Natural killer cell (primary cell): ENCODE measurements at regions not wholly inside any gene's neighbourhood (a gene's known extent, or its start where the extent isn't known, plus 50 kb on each side); places are given as distances from the start of the nearest gene placed in this dataset.

ENCODE experiments used
- ATAC-seq, 3 donors: fragments of 150-1000 bp in 2 of 3; fragments of 200-7000 bp in 1 of 3; cut with Tn5 transposase; 1 replicate in 1 of 3; 2 replicates in 2 of 3; pipeline ENCODE4 v1.10.0; 2021; ENCODE audit warnings: mild to moderate bottlenecking in 2 of 3, moderate library complexity in 2 of 3
- DNase-seq, 2 donors: peaks; one replicate each; pipeline versions ENCODE4 v3.0.0 to v3.0.0-alpha.2; 2013 to 2021; ENCODE audit warnings: mixed read lengths in 1 of 2
- H3K27ac ChIP-seq: one replicate; pipeline ENCODE4 v1.5.1; 2013; ENCODE audit warnings: mild to moderate bottlenecking, low read length
- H3K27me3 ChIP-seq: one replicate; pipeline ENCODE4 v1.6.1; 2013; ENCODE audit warnings: low read length; ENCODE audit not compliant: control insufficient read depth, insufficient read depth
- H3K36me3 ChIP-seq: one replicate; pipeline ENCODE4 v1.6.1; 2013; ENCODE audit warnings: low read length; ENCODE audit not compliant: control insufficient read depth, insufficient read depth
- H3K4me1 ChIP-seq: one replicate; pipeline ENCODE4 v1.6.1; 2013; ENCODE audit warnings: low read length; ENCODE audit not compliant: control insufficient read depth, insufficient read depth
- H3K4me3 ChIP-seq: one replicate; pipeline ENCODE4 v1.5.1; 2013; ENCODE audit warnings: low read length
- H3K9me3 ChIP-seq: one replicate; pipeline ENCODE4 v1.6.1; 2013; ENCODE audit warnings: low read length; ENCODE audit not compliant: control insufficient read depth, insufficient read depth
- H3K27ac Mint-ChIP-seq, 2 donors: one replicate each; pipeline ENCODE4 v1.8.0; 2022; ENCODE audit warnings: mild to moderate bottlenecking in 2 of 2, mixed read lengths in 2 of 2, moderate library complexity in 1 of 2
- H3K27me3 Mint-ChIP-seq, 2 donors: one replicate each; pipeline ENCODE4 v1.8.0; 2022; ENCODE audit warnings: low read depth in 2 of 2, mixed read lengths in 2 of 2
- H3K36me3 Mint-ChIP-seq: one replicate; pipeline ENCODE4 v1.8.0; 2022; ENCODE audit warnings: mixed read lengths
- H3K4me1 Mint-ChIP-seq, 2 donors: one replicate each; pipeline ENCODE4 v1.8.0; 2022; ENCODE audit warnings: mixed read lengths in 2 of 2
- H3K4me3 Mint-ChIP-seq: one replicate; pipeline ENCODE4 v1.8.0; 2022; ENCODE audit warnings: mild to moderate bottlenecking, moderate library complexity, mixed read lengths
- H3K9me3 Mint-ChIP-seq, 2 donors: one replicate each; pipeline ENCODE4 v1.8.0; 2022; ENCODE audit warnings: mixed read lengths in 2 of 2
- WGBS: methylation state at CpG from one replicate; pipeline ENCODE4 v1.1.7; 2013; ENCODE audit warnings: missing lambda C conversion rate; ENCODE audit not compliant: insufficient coverage; 5-methylcytosine and 5-hydroxymethylcytosine counted together
- intact Hi-C: fragments of 100-400 bp; cut with micrococcal nuclease; formaldehyde crosslinking; loops from one replicate; pipeline ENCODE4 v1.14.2; 2022
- TF ChIP-seq, protein P1 (sequence below): fragments of 200-600 bp; IDR thresholded peaks from one replicate; pipeline ENCODE4 v1.8.0; 2022; ENCODE audit warnings: antibody characterized with exemption

- H3K27me3 Mint-ChIP-seq, result peaks cover 3 to 10% of the 10 kb centered on the region in 2 donors
- Histone ChIP-seq H3K9me3 (no peaks in the 10 kb centered on the region), H3K4me3 (no peak overlapping the region), H3K27me3 (no peaks in the 10 kb centered on the region), H3K27ac (no peak overlapping the region), H3K36me3 (no peaks in the 10 kb centered on the region), H3K4me1 (no peaks in the 10 kb centered on the region)
- WGBS, result 79% methylated on average over 1 of the region's 1 CpG
- H3K4me3 Mint-ChIP-seq, result no peak overlapping the region
- no peaks in the 10 kb centered on the region for H3K9me3 Mint-ChIP-seq
- no peak for DNase-seq
- no peaks in the 10 kb centered on the region for H3K36me3 Mint-ChIP-seq
- no peaks in the 10 kb centered on the region for H3K4me1 Mint-ChIP-seq
- no peak overlapping the region for H3K27ac Mint-ChIP-seq
- no peak for ATAC-seq
- TF ChIP-seq, protein P1, sequence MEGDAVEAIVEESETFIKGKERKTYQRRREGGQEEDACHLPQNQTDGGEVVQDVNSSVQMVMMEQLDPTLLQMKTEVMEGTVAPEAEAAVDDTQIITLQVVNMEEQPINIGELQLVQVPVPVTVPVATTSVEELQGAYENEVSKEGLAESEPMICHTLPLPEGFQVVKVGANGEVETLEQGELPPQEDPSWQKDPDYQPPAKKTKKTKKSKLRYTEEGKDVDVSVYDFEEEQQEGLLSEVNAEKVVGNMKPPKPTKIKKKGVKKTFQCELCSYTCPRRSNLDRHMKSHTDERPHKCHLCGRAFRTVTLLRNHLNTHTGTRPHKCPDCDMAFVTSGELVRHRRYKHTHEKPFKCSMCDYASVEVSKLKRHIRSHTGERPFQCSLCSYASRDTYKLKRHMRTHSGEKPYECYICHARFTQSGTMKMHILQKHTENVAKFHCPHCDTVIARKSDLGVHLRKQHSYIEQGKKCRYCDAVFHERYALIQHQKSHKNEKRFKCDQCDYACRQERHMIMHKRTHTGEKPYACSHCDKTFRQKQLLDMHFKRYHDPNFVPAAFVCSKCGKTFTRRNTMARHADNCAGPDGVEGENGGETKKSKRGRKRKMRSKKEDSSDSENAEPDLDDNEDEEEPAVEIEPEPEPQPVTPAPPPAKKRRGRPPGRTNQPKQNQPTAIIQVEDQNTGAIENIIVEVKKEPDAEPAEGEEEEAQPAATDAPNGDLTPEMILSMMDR, result no peak
- intact Hi-C loops, result no loop called here
Observed at GRCh38 chr5:109571785-109572184, 117.9 kb upstream of the MAN2A1 start.

GRCh38 chr5:109570362-109570874 is 119.3 kb upstream of the MAN2A1 start:
- Histone ChIP-seq H3K36me3 (no peaks in the 10 kb centered on the region), H3K4me3 (no peak overlapping the region), H3K9me3 (no peaks in the 10 kb centered on the region), H3K27ac (no peak overlapping the region), H3K27me3 (no peaks in the 10 kb centered on the region), H3K4me1 (no peaks in the 10 kb centered on the region)
- H3K27ac Mint-ChIP-seq, result no peak overlapping the region
- ATAC-seq, result no peak
- TF ChIP-seq, protein P1, result no peak
- WGBS, result 90% methylated on average over 20 of the region's 20 CpGs
- no peak overlapping the region for H3K4me3 Mint-ChIP-seq
- no peaks in the 10 kb centered on the region for H3K9me3 Mint-ChIP-seq
- no peak for DNase-seq
- intact Hi-C loops, result no loop called here
- no peaks in the 10 kb centered on the region for H3K4me1 Mint-ChIP-seq
- H3K27me3 Mint-ChIP-seq, result peaks cover 3 to 18% of the 10 kb centered on the region in 2 donors
- H3K36me3 Mint-ChIP-seq, result peaks cover 3% of the 10 kb centered on the region

DNA sequence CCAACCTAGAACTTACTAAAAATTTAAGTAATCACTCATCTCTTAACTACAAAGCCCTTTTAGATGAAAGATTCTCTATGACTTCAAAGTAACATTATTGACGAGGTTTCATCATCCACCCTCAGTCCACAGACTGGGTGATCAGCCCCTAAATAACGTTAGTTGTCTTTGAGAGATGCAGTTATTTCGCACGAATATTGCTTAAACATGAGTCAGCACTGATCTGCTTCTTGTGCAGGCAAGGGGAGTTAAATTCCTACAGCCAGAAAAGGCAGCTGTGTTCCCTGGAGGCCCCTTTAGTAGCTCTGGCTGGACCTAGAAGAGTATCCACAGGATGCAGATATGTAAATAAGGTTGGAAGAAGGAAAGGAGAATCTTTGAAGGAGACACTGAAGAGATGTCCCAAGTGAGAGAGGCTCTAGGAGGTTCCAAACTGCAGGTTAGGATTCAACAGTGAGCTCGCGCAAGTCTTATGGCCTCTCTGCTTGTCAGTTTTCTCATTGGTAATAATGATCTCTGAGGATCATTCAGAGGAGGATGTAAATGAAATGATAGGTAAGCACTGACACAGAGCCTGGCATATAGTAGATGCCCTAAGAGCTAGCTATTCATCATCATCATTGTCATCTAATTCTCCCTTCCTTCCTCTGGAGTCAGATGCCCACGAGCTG is 122.2 kb upstream of the MAN2A1 start:
- H3K4me3 ChIP-seq, result no peak overlapping the region
- TF ChIP-seq, protein P1, result no peak
- ATAC-seq, result no peak
- no peak overlapping the region for H3K27ac Mint-ChIP-seq
- no peak overlapping the region for H3K4me3 Mint-ChIP-seq
- intact Hi-C loops, result no loop called here
- no peaks in the 10 kb centered on the region for H3K9me3 Mint-ChIP-seq
- DNase-seq, result no peak
- no peaks in the 10 kb centered on the region for H3K9me3 ChIP-seq
- H3K36me3 ChIP-seq, result no peaks in the 10 kb centered on the region
- H3K4me1 Mint-ChIP-seq, result no peaks in the 10 kb centered on the region
- no peak overlapping the region for H3K27ac ChIP-seq
- 81% methylated on average over 6 of the region's 7 CpGs for WGBS
- no peaks in the 10 kb centered on the region for H3K4me1 ChIP-seq
- no peaks in the 10 kb centered on the region for H3K27me3 ChIP-seq
- H3K36me3 Mint-ChIP-seq, result peaks cover 6% of the 10 kb centered on the region
- H3K27me3 Mint-ChIP-seq, result peaks cover 3 to 28% of the 10 kb centered on the region in 2 donors

- H3K27ac Mint-ChIP-seq, result no peak overlapping the region
- no peaks in the 10 kb centered on the region for H3K27me3 ChIP-seq
- no peak overlapping the region for H3K27ac ChIP-seq
- intact Hi-C loops, result no loop called here
- TF ChIP-seq, protein P1, result no peak
- peaks cover 6% of the 10 kb centered on the region for H3K36me3 Mint-ChIP-seq
- no peak overlapping the region for H3K4me3 Mint-ChIP-seq
- peaks cover 3 to 24% of the 10 kb centered on the region in 2 donors for H3K27me3 Mint-ChIP-seq
- H3K4me1 Mint-ChIP-seq, result no peaks in the 10 kb centered on the region
- no peaks in the 10 kb centered on the region for H3K9me3 ChIP-seq
- no peaks in the 10 kb centered on the region for H3K9me3 Mint-ChIP-seq
- whole genome bisulfite sequencing, result 100% methylated on average over 2 of the region's 2 CpGs
- DNase-seq (no peak), ATAC-seq (no peak)
- no peak overlapping the region for H3K4me3 ChIP-seq
- no peaks in the 10 kb centered on the region for H3K36me3 ChIP-seq
- H3K4me1 ChIP-seq, result no peaks in the 10 kb centered on the region
Observed at GRCh38 chr5:109566361-109566760, 123.4 kb upstream of the MAN2A1 start.
